Loucy (cell line): ENCODE measurements at regions not wholly inside any gene's neighbourhood (a gene's known extent, or its start where the extent isn't known, plus 50 kb on each side); places are given as distances from the start of the nearest gene placed in this dataset.

Experiments
- H2AFZ ChIP-seq: fragments of 200-600 bp; sonication (generic); 2 replicates; pipeline ENCODE4 v1.6.0; 2016; ENCODE audit warnings: antibody characterized with exemption, mild to moderate bottlenecking, low read length, moderate library complexity
- H3F3A ChIP-seq: fragments of 200-600 bp; 2 replicates; pipeline ENCODE4 v1.6.0; 2016; ENCODE audit warnings: antibody characterized with exemption, low read depth, mild to moderate bottlenecking
- H3K27me3 ChIP-seq: fragments of 200-600 bp; sonication (generic); 2 replicates; pipeline ENCODE4 v1.6.1; 2014; ENCODE audit warnings: low read length, mild to moderate bottlenecking; ENCODE audit not compliant: insufficient read depth, poor library complexity, severe bottlenecking
- H3K36me3 ChIP-seq: fragments of 200-600 bp; sonication (generic); 2 replicates; pipeline ENCODE4 v1.6.1; 2016; ENCODE audit warnings: low read length; ENCODE audit not compliant: insufficient read depth
- H3K4me1 ChIP-seq: fragments of 200-600 bp; sonication (generic); 2 replicates; pipeline ENCODE4 v1.5.1; 2014; ENCODE audit warnings: low read length, mild to moderate bottlenecking; ENCODE audit not compliant: insufficient read depth, poor library complexity, severe bottlenecking
- H3K4me2 ChIP-seq: fragments of 200-600 bp; sonication (generic); 2 replicates; pipeline ENCODE4 v1.6.0; 2014; ENCODE audit warnings: antibody characterized with exemption, low read length, low read depth, mild to moderate bottlenecking; ENCODE audit not compliant: poor library complexity, severe bottlenecking
- H3K4me3 ChIP-seq: fragments of 200-600 bp; sonication (generic); 2 replicates; pipeline ENCODE4 v1.5.1; 2014; ENCODE audit warnings: low read length, mild to moderate bottlenecking, mixed read lengths; ENCODE audit not compliant: poor library complexity, severe bottlenecking
- H3K79me2 ChIP-seq: fragments of 200-600 bp; sonication (generic); 2 replicates; pipeline ENCODE4 v1.6.1; 2014; ENCODE audit warnings: low read length; ENCODE audit not compliant: insufficient read depth
- H3K9ac ChIP-seq: fragments of 200-600 bp; sonication (generic); 2 replicates; pipeline ENCODE4 v1.6.0; 2014; ENCODE audit warnings: mild to moderate bottlenecking, low read depth, low read length, moderate library complexity; ENCODE audit not compliant: poor library complexity, severe bottlenecking
- H3K9me2 ChIP-seq: fragments of 200-600 bp; sonication (generic); replicated peaks from 2 replicates; pipeline ENCODE4 v1.6.1; 2016; ENCODE audit warnings: low read depth, low read length, mixed read lengths
- H3K9me3 ChIP-seq: fragments of 200-600 bp; sonication (generic); 2 replicates; pipeline ENCODE4 v1.6.1; 2014; ENCODE audit warnings: mild to moderate bottlenecking, antibody characterized with exemption, low read length, low read depth; ENCODE audit not compliant: insufficient read depth
- H4K20me1 ChIP-seq: fragments of 200-600 bp; sonication (generic); 2 replicates; pipeline ENCODE4 v1.6.0; 2014; ENCODE audit warnings: antibody characterized with exemption, low read length, mild to moderate bottlenecking; ENCODE audit not compliant: insufficient read depth, poor library complexity, severe bottlenecking
- CTCF ChIP-seq: fragments of 200-600 bp; sonication (generic); conservative IDR thresholded peaks from 2 replicates; pipeline ENCODE4 v1.5.1; 2014; ENCODE audit warnings: mild to moderate bottlenecking, antibody characterized with exemption, low read length
- EZH2phosphoT487 ChIP-seq: fragments of 200-600 bp; IDR thresholded peaks from 2 replicates; pipeline ENCODE4 v1.6.1; 2018; ENCODE audit warnings: antibody characterized with exemption, mild to moderate bottlenecking, moderate library complexity, borderline replicate concordance

- no peaks in the 10 kb centered on the region for H3K27me3 ChIP-seq
- peaks cover 11% of the 10 kb centered on the region; the same call in 1 of the 2 replicates for H3K9me3 ChIP-seq
- H3K4me2 ChIP-seq: no peak overlapping the region
- no peaks in the 10 kb centered on the region for H3K36me3 ChIP-seq
- H2AFZ ChIP-seq: no peak overlapping the region
- TF ChIP-seq CTCF (no peak), EZH2phosphoT487 (no peak)
- H3F3A ChIP-seq: no peaks in the 10 kb centered on the region
- H3K9ac ChIP-seq: no peak overlapping the region
- no peaks in the 10 kb centered on the region for H4K20me1 ChIP-seq
- no peaks in the 10 kb centered on the region for H3K9me2 ChIP-seq
- no peaks in the 10 kb centered on the region for H3K79me2 ChIP-seq
- no peaks in the 10 kb centered on the region for H3K4me1 ChIP-seq
- H3K4me3 ChIP-seq: no peak overlapping the region
Measured at GRCh38 chr14:101058571-101058970, 155.0 kb upstream of the RTL1 start.

- H3K9me3 ChIP-seq: peaks cover 11% of the 10 kb centered on the region; the same call in 1 of the 2 replicates
- no peaks in the 10 kb centered on the region for H3K36me3 ChIP-seq
- H3K4me1 ChIP-seq: no peaks in the 10 kb centered on the region
- H2AFZ ChIP-seq: no peak overlapping the region
- H3K27me3 ChIP-seq: no peaks in the 10 kb centered on the region
- no peaks in the 10 kb centered on the region for H3K79me2 ChIP-seq
- no peak overlapping the region for H3K4me3 ChIP-seq
- no peak overlapping the region for H3K4me2 ChIP-seq
- H4K20me1 ChIP-seq: no peaks in the 10 kb centered on the region
- no peak overlapping the region for H3K9ac ChIP-seq
- H3K9me2 ChIP-seq: no peaks in the 10 kb centered on the region
- H3F3A ChIP-seq: no peaks in the 10 kb centered on the region
- TF ChIP-seq CTCF (no peak), EZH2phosphoT487 (no peak)
Measured at GRCh38 chr14:101060171-101060601, 156.7 kb upstream of the RTL1 start.

GRCh38 chr14:101061411-101062064 lies 158.0 kb upstream of the RTL1 start:
- no peak overlapping the region for H2AFZ ChIP-seq

More at GRCh38 chr14:101061411-101062064, 158.0 kb upstream of the RTL1 start:
- H3K4me1 ChIP-seq: no peaks in the 10 kb centered on the region
- no peaks in the 10 kb centered on the region for H4K20me1 ChIP-seq
- no peaks in the 10 kb centered on the region for H3K9me2 ChIP-seq
- H3K4me3 ChIP-seq: no peak overlapping the region
- peaks cover 11% of the 10 kb centered on the region; the same call in 1 of the 2 replicates for H3K9me3 ChIP-seq
- H3K27me3 ChIP-seq: no peaks in the 10 kb centered on the region
- H3K9ac ChIP-seq: no peak overlapping the region
- TF ChIP-seq EZH2phosphoT487 (no peak), CTCF (no peak)
- H3K36me3 ChIP-seq: no peaks in the 10 kb centered on the region
- H3K4me2 ChIP-seq: no peak overlapping the region
- no peaks in the 10 kb centered on the region for H3K79me2 ChIP-seq
- no peaks in the 10 kb centered on the region for H3F3A ChIP-seq
